ENCODE measurements at regions not wholly inside any gene's neighbourhood (a gene's known extent, or its start where the extent isn't known, plus 50 kb on each side); places are given as distances from the start of the nearest gene placed in this dataset.

- Mint-ChIP-seq H3K9me3 (peaks cover 18% of the 10 kb centered on the region), H3K4me3 (no peak overlapping the region), H3K27ac (no peak overlapping the region), H3K36me3 (ENCODE audit: low read depth) (peaks cover 12% of the 10 kb centered on the region), H3K4me1 (peaks cover 18% of the 10 kb centered on the region), H3K27me3 (ENCODE audit: low read depth, poor library complexity) (no peaks in the 10 kb centered on the region)
- DNase-seq = no peak
- TF ChIP-seq, protein P1, sequence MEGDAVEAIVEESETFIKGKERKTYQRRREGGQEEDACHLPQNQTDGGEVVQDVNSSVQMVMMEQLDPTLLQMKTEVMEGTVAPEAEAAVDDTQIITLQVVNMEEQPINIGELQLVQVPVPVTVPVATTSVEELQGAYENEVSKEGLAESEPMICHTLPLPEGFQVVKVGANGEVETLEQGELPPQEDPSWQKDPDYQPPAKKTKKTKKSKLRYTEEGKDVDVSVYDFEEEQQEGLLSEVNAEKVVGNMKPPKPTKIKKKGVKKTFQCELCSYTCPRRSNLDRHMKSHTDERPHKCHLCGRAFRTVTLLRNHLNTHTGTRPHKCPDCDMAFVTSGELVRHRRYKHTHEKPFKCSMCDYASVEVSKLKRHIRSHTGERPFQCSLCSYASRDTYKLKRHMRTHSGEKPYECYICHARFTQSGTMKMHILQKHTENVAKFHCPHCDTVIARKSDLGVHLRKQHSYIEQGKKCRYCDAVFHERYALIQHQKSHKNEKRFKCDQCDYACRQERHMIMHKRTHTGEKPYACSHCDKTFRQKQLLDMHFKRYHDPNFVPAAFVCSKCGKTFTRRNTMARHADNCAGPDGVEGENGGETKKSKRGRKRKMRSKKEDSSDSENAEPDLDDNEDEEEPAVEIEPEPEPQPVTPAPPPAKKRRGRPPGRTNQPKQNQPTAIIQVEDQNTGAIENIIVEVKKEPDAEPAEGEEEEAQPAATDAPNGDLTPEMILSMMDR (IDR thresholded peaks at IDR 0.05) = no peak
Observed at GRCh38 chr6:119442776-119443184, 93.2 kb upstream of the MAN1A1 start.

GRCh38 chr6:119440953-119441352 lies 91.4 kb upstream of the MAN1A1 start:
- TF ChIP-seq, protein P1 (IDR thresholded peaks at IDR 0.05) = no peak
- Mint-ChIP-seq H3K4me1 (peaks cover 15% of the 10 kb centered on the region), H3K27me3 (ENCODE audit: low read depth, poor library complexity) (no peaks in the 10 kb centered on the region), H3K4me3 (no peak overlapping the region), H3K36me3 (ENCODE audit: low read depth) (peaks cover 12% of the 10 kb centered on the region), H3K9me3 (peaks cover 18% of the 10 kb centered on the region), H3K27ac (no peak overlapping the region)
- DNase-seq = no peak

GRCh38 chr6:119436583-119436982 lies 87.0 kb upstream of the MAN1A1 start:
- Mint-ChIP-seq H3K4me1 (peaks cover 6% of the 10 kb centered on the region), H3K36me3 (ENCODE audit: low read depth) (peaks cover 1% of the 10 kb centered on the region), H3K9me3 (peaks cover 3% of the 10 kb centered on the region), H3K27me3 (ENCODE audit: low read depth, poor library complexity) (peaks cover 4% of the 10 kb centered on the region), H3K27ac (no peak overlapping the region), H3K4me3 (no peak overlapping the region)
- TF ChIP-seq, protein P1 (IDR thresholded peaks at IDR 0.05) = no peak
- no peak for DNase-seq

DNA sequence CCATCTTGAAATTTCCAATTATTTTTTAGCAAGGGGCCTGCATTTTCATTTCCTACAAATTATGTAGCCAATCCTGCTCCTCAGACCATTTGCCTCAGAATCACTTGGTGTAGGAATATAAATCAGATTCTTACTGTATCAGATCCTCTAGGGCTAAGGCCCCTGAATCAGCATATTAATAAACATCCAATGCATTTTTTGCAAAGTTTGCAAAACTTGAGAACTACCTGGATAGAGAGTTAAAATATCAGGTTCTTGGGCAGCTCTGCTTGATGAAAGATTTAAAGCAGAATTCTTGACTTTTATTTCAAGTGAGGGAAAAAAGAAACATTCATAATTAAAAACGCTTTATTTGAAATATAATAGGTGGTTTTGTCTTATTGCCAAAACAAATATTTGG lies 82.2 kb upstream of the MAN1A1 start:
- Mint-ChIP-seq H3K27me3 (ENCODE audit: low read depth, poor library complexity) (peaks cover 6% of the 10 kb centered on the region), H3K9me3 (no peaks in the 10 kb centered on the region), H3K4me1 (peaks cover 12% of the 10 kb centered on the region), H3K4me3 (no peak overlapping the region), H3K27ac (no peak overlapping the region), H3K36me3 (ENCODE audit: low read depth) (no peaks in the 10 kb centered on the region)
- no peak for DNase-seq
- TF ChIP-seq, protein P1 (IDR thresholded peaks at IDR 0.05) = no peak

GRCh38 chr6:119430805-119431204 lies 81.2 kb upstream of the MAN1A1 start:
- H3K27ac Mint-ChIP-seq = no peak overlapping the region
- H3K27me3 Mint-ChIP-seq (ENCODE audit: low read depth, poor library complexity) = peaks cover 6% of the 10 kb centered on the region
- no peak overlapping the region for H3K4me3 Mint-ChIP-seq
- no peak for DNase-seq
- H3K9me3 Mint-ChIP-seq = no peaks in the 10 kb centered on the region
- TF ChIP-seq, protein P1 (IDR thresholded peaks at IDR 0.05) = no peak
- H3K4me1 Mint-ChIP-seq = peaks cover 12% of the 10 kb centered on the region
- no peaks in the 10 kb centered on the region for H3K36me3 Mint-ChIP-seq (ENCODE audit: low read depth)

DNA sequence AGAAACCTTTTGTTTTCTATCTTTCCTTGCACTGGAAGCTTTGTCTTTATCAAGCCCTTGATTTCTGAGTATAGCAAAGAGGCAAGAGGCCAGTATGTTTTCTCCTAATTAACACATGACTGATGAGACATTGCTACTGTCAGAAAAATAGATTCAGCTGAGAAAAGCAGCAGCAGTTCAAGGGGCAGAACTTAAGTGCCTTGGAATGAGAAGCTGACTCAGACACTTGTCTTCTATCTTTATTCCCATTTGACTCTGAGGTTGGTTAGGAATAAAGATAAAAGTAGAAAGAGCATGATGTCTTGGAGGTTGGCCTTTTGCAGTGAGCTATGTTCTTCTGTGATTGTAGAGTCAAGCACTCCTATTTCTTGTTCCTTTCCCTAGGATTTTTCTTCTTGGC lies 79.1 kb upstream of the MAN1A1 start:
- H3K27ac Mint-ChIP-seq = no peak overlapping the region
- H3K9me3 Mint-ChIP-seq = peaks cover 4% of the 10 kb centered on the region
- TF ChIP-seq, protein P1 (IDR thresholded peaks at IDR 0.05) = no peak
- no peaks in the 10 kb centered on the region for H3K36me3 Mint-ChIP-seq (ENCODE audit: low read depth)
- H3K4me3 Mint-ChIP-seq = no peak overlapping the region
- H3K27me3 Mint-ChIP-seq (ENCODE audit: low read depth, poor library complexity) = peaks cover 6% of the 10 kb centered on the region
- H3K4me1 Mint-ChIP-seq = peaks cover 12% of the 10 kb centered on the region
- no peak for DNase-seq
